T-helper 9 cell (primary cell): ENCODE measurements at regions not wholly inside any gene's neighbourhood (a gene's known extent, or its start where the extent isn't known, plus 50 kb on each side); places are given as distances from the start of the nearest gene placed in this dataset.

Source experiments
- DNase-seq: peaks from one replicate; pipeline ENCODE4 v3.0.0-alpha.2; 2020

DNA sequence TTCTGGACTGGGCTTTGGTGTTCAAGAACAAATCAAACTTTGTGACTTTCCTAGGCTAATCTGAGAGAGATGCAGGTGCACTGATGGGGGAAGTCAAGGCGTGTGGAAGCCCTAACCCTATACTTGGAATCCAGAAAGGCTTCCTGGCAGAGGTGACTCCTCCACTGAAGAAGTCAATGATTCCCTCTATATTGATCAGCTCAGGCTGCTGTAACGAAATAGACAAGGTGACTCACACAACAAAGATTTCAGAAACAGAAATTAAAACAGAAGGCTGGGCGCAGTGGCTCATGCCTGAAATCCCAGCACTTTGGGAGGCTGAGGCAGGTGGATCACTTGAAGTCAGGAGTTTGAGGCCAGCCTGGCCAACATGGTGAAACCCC, 69.6 kb upstream of the GGTA1 start:
- DNase-seq, result no peak

DNA sequence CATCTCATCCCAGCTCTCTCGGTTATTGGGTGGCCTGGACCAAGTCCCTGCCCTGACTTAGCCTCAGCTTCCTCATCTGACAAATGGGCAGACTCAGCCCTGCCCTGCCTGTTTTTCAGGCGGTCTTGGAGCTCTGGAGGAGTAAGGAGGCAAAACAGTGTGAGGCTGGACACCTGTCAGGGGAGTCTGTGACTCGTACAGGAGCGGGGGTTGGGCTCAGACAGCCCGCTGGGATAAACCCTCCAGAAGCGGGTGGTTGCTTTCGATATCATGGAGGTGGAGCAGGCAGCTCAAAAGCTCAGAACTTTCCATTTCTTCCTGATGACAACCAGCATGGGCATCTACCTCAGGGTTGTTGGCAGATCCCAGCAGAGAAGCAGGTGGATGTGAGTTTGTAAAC, 72.9 kb upstream of the GGTA1 start:
- DNase-seq, result no peak

GRCh38 chr9:121573717-121574485, 74.3 kb upstream of the GGTA1 start:
- no peak for DNase-seq

- no peak for DNase-seq
Observed at GRCh38 chr9:121574774-121575519, 75.3 kb upstream of the GGTA1 start.

- DNase-seq, result no peak
Observed at GRCh38 chr9:121576281-121577075, 75.0 kb upstream of the DAB2IP start.

- no peak for DNase-seq
Observed at GRCh38 chr9:121577166-121577565, 74.3 kb upstream of the DAB2IP start.

- no peak for DNase-seq
Observed at GRCh38 chr9:121577572-121577971, 73.9 kb upstream of the DAB2IP start.

DNA sequence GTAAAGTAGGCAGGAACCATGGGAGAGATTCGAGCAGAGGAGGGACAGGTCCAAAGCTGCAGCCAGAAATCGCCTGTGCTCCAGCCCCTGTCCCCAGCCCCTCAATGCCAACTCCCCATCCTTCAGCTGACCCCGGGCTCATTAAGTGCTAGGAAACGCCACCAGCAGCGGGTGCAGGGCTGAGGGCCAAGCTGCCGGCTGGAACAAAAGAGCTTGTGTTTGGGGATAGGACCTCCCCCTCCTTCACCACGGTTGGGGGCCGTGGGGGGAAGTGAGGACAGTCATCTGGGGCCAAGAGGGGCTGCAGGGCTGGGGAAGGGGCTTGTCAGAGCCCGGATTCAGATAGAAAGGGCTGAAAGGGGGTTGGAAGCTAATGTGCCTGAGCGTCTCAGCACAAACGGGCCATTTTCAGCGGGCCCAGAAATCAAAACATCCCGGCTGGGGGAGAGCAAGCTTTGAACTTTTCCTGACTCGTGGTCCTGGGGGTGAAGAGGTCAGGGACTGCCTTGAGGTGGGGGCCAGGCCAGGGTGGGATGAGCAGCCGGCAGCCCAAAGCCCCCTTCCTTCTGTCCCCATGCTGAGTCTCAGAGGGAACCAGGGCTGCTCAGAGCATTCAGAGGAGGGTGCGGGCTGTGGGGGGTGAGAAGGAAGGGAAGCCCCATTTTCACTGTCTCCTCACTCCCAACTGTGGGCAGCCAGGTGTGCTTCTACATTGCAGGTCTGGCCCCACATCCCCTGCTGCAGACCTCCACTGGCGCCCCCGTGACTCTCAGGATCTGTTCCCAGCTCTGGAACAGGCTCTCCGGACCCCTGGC, 69.4 kb upstream of the DAB2IP start:
- DNase-seq, result no peak

GRCh38 chr9:121582641-121583040, 68.8 kb upstream of the DAB2IP start:
- no peak for DNase-seq

- no peak for DNase-seq
Observed at GRCh38 chr9:121584421-121584820, 67.0 kb upstream of the DAB2IP start.

DNA sequence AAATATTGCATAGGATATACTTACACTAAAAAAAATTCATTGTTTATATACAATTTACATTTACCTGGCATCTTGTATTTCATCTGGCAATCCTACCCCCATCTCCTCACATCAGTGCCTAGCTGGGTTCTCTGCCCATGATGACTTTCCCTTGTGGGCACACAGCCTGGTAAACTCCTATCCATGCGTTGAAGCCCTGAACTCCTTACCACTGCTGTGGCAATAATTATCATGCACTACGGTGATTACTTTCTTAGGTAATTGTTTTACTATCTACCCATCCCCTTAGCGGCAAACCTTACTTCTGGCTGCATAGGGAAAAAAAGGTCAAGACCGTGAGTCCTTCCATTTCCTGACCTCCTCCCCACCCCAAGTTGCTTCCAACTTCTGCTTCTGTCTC, 63.6 kb upstream of the DAB2IP start:
- no peak for DNase-seq

GRCh38 chr9:121589986-121590385, 61.4 kb upstream of the DAB2IP start:
- no peak for DNase-seq

GRCh38 chr9:121592265-121592664, 59.2 kb upstream of the DAB2IP start:
- no peak for DNase-seq

DNA sequence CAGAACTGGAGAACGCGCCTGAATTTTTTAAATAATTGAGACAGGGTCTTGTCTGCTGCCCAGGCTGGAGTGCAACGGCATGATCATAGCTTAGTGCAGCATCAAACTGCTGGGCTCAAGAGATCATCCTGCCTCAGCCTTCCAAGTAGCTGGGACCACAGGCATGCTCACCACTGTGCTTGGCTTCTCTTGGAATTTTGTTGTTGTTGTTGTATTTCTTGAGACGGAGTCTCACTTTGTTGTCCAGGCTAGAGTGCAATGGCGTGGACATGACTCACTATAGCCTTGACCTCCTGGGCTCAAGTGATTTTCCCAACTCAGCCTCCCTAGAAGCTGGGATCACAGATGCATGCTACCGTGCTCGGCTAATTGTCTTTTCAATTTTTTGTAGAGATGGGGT, 58.4 kb upstream of the DAB2IP start:
- no peak for DNase-seq

DNA sequence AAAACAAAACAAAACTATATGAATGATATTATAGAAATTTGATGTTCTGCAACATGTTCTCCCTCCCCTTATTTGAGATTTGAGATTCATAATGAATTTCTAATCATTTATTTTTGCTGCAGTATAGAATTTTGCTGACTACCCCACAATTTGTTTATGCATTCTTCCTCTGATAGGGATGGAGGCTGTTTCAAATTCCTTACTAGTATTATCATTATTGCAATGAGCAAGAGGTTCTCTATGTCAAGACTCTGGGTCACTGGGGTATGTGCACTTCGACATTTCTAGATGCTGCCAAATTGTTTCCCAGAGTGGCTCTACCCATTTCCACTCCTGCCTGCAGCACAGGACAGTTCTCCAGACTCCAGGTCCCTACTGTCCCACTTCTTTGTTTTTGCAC, 54.9 kb upstream of the DAB2IP start:
- no peak for DNase-seq

DNA sequence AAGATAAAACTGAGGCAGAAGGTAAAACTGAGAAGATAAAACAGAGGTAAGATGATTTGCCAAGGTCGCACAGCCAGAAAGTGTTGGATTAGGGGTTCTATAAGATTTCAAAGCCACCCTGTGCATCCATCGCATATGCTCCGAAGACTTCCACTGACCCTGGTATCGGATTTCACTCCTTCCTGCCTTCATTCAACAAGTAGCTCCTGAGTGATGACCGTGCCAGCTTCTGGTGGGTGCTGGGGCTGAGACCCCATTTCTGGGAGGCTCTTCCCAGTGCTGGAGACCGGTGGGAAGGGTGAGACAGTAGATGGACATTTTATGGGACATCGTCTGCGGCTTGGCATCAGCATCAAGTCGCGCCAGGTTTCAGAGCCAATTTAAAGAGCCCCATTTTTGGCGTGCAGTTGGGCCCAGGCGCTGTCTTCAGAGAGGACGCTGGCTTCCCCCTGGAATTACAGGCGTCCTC, 53.7 kb upstream of the DAB2IP start:
- no peak for DNase-seq

GRCh38 chr9:121598167-121598964, 53.1 kb upstream of the DAB2IP start:
- no peak for DNase-seq

- no peak for DNase-seq
Observed at GRCh38 chr9:121598965-121599871, 52.2 kb upstream of the DAB2IP start.

GRCh38 chr9:121599872-121600585, 51.4 kb upstream of the DAB2IP start:
- no peak for DNase-seq

- DNase-seq, result no peak
Observed at GRCh38 chr9:121601194-121601593, 50.2 kb upstream of the DAB2IP start.
